Caco-2 (cell line): ENCODE measurements at regions not wholly inside any gene's neighbourhood (a gene's known extent, or its start where the extent isn't known, plus 50 kb on each side); places are given as distances from the start of the nearest gene placed in this dataset.

Source experiments
- BruUV-seq: library from RNA; stranded (reverse); fragments of 400-500 nt; replicated peaks from 2 replicates; lab custom pipeline; 2021; lab: Mats Ljungman, UMichigan
- CTCF ChIA-PET: fragments of 300-600 bp; sonication (Branson Sonifier 250); formaldehyde crosslinking; loops from one replicate; lab custom pipeline; 2022; ENCODE audit warnings: antibody characterized with exemption; lab: Charles Lee
- POLR2A ChIA-PET: fragments of 300-600 bp; sonication (Branson Sonifier 250); formaldehyde crosslinking; loops from one replicate; lab custom pipeline; 2022; ENCODE audit warnings: antibody characterized with exemption; lab: Charles Lee
- DNase-seq, 2 experiments: peaks; one replicate each; pipeline versions ENCODE4 v3.0.0 to v3.0.0-alpha.2; 2020 to 2022
- H3K27me3 ChIP-seq: replicated peaks from 2 replicates; pipeline ENCODE4 v1.6.0; 2011; ENCODE audit warnings: low read length; ENCODE audit not compliant: control insufficient read depth, insufficient read depth
- H3K36me3 ChIP-seq: 2 replicates; pipeline ENCODE4 v1.5.1; 2011; ENCODE audit warnings: low read length; ENCODE audit not compliant: control insufficient read depth, insufficient read depth
- H3K4me1 ChIP-seq: fragments of 250-450 bp; sonication (Bioruptor Pico); 2 replicates; pipeline ENCODE4 v1.5.1; 2020; ENCODE audit warnings: mild to moderate bottlenecking
- H3K4me3 ChIP-seq: 2 replicates; pipeline ENCODE4 v1.5.1; 2011; ENCODE audit warnings: low read depth, mild to moderate bottlenecking, control low read depth, low read length
- H3K9me3 ChIP-seq: fragments of 250-450 bp; sonication (Bioruptor Pico); 2 replicates; pipeline ENCODE4 v1.5.1; 2020; ENCODE audit warnings: mild to moderate bottlenecking, moderate library complexity
- H3K27ac Mint-ChIP-seq: one replicate; pipeline ENCODE4 v1.8.0; 2022; ENCODE audit warnings: mixed read lengths; ENCODE audit not compliant: unreplicated experiment
- H3K27me3 Mint-ChIP-seq: one replicate; pipeline ENCODE4 v1.8.0; 2022; ENCODE audit warnings: mixed read lengths; ENCODE audit not compliant: insufficient read depth, unreplicated experiment
- H3K36me3 Mint-ChIP-seq: one replicate; pipeline ENCODE4 v1.8.0; 2022; ENCODE audit warnings: mild to moderate bottlenecking, mixed read lengths; ENCODE audit not compliant: insufficient read depth, unreplicated experiment
- H3K4me1 Mint-ChIP-seq: one replicate; pipeline ENCODE4 v1.8.0; 2022; ENCODE audit warnings: low read depth, mixed read lengths; ENCODE audit not compliant: unreplicated experiment
- H3K4me3 Mint-ChIP-seq: one replicate; pipeline ENCODE4 v1.8.0; 2022; ENCODE audit warnings: mild to moderate bottlenecking, moderate library complexity, mixed read lengths; ENCODE audit not compliant: unreplicated experiment
- H3K9me3 Mint-ChIP-seq: one replicate; pipeline ENCODE4 v1.8.0; 2022; ENCODE audit warnings: mixed read lengths; ENCODE audit not compliant: unreplicated experiment
- CTCF ChIP-seq, 2 experiments: fragments of 200-600 bp in 1 of 2; IDR thresholded peaks; 1 replicate in 1 of 2; 2 replicates in 1 of 2; pipeline versions ENCODE4 v1.5.1 to v1.8.0; 2011 to 2022; ENCODE audit warnings: antibody characterized with exemption in 1 of 2, control low read depth in 1 of 2, inconsistent platforms in 1 of 2, low read depth in 1 of 2, low read length in 1 of 2, mild to moderate bottlenecking in 1 of 2, moderate library complexity in 1 of 2; ENCODE audit not compliant: insufficient read depth in 1 of 2, severe bottlenecking in 1 of 2, unreplicated experiment in 1 of 2
- intact Hi-C: fragments of 100-400 bp; cut with micrococcal nuclease; formaldehyde crosslinking; loops from one replicate; pipeline ENCODE4 v1.10.0; 2022; ENCODE audit not compliant: unreplicated experiment

GRCh38 chr12:94730847-94731246, 80.5 kb upstream of the TMCC3 start:
- no peak for DNase-seq
- Mint-ChIP-seq H3K4me1 (no peaks in the 10 kb centered on the region), H3K27me3 (no peaks in the 10 kb centered on the region), H3K9me3 (peaks cover 18% of the 10 kb centered on the region), H3K36me3 (no peaks in the 10 kb centered on the region), H3K27ac (no peak overlapping the region), H3K4me3 (no peak overlapping the region)
- ChIA-PET POLR2A (no interaction called here), CTCF (no interaction called here)
- no TSS peak for BruUV-seq
- TF ChIP-seq CTCF (IDR thresholded peaks at IDR 0.05; ENCODE audit: insufficient read depth in 1 of 2, low read depth in 1 of 2, low read length in 1 of 2, severe bottlenecking in 1 of 2, unreplicated experiment in 1 of 2): no peak
- no peak overlapping the region for H3K4me3 ChIP-seq
- no peaks in the 10 kb centered on the region; the same call in 1 of the 2 replicates for H3K9me3 ChIP-seq
- no peaks in the 10 kb centered on the region for H3K27me3 ChIP-seq
- H3K4me1 ChIP-seq: no peaks in the 10 kb centered on the region
- intact Hi-C loops: no loop called here
- no peaks in the 10 kb centered on the region for H3K36me3 ChIP-seq

GRCh38 chr12:94726236-94726835, 76.0 kb upstream of the TMCC3 start:
- no peak for TF ChIP-seq CTCF (IDR thresholded peaks at IDR 0.05; ENCODE audit: insufficient read depth in 1 of 2, low read depth in 1 of 2, low read length in 1 of 2, severe bottlenecking in 1 of 2, unreplicated experiment in 1 of 2)
- no peaks in the 10 kb centered on the region for H3K36me3 ChIP-seq
- no peaks in the 10 kb centered on the region for H3K36me3 Mint-ChIP-seq
- DNase-seq: no peak
- BruUV-seq: no TSS peak
- intact Hi-C loops: loop anchor here (10.0 kb wide), 1 partner anchor 182 kb away; no protein-coding TSS in a partner anchor
- no peak overlapping the region for H3K4me3 ChIP-seq
- H3K4me1 ChIP-seq: no peaks in the 10 kb centered on the region
- H3K27me3 ChIP-seq: no peaks in the 10 kb centered on the region
- H3K9me3 Mint-ChIP-seq: peaks cover 18% of the 10 kb centered on the region
- H3K27ac Mint-ChIP-seq: no peak overlapping the region
- CTCF ChIA-PET: no interaction called here
- H3K27me3 Mint-ChIP-seq: peaks cover 4% of the 10 kb centered on the region
- POLR2A ChIA-PET: no interaction called here
- H3K4me1 Mint-ChIP-seq: no peaks in the 10 kb centered on the region
- no peaks in the 10 kb centered on the region; the same call in 1 of the 2 replicates for H3K9me3 ChIP-seq
- no peak overlapping the region for H3K4me3 Mint-ChIP-seq

- Histone ChIP-seq H3K36me3 (no peaks in the 10 kb centered on the region), H3K4me3 (no peak overlapping the region), H3K9me3 (no peaks in the 10 kb centered on the region; the same call in 1 of the 2 replicates), H3K4me1 (no peaks in the 10 kb centered on the region), H3K27me3 (no peaks in the 10 kb centered on the region)
- no peak overlapping the region for H3K27ac Mint-ChIP-seq
- TF ChIP-seq CTCF (IDR thresholded peaks at IDR 0.05; ENCODE audit: insufficient read depth in 1 of 2, low read depth in 1 of 2, low read length in 1 of 2, severe bottlenecking in 1 of 2, unreplicated experiment in 1 of 2): peak in 1 of 2 experiments; percentile 43
- H3K4me1 Mint-ChIP-seq: no peaks in the 10 kb centered on the region
- intact Hi-C loops: loop anchor here (10.0 kb wide), 1 partner anchor 181 kb away; no protein-coding TSS in a partner anchor
- H3K27me3 Mint-ChIP-seq: peaks cover 4% of the 10 kb centered on the region
- peaks cover 18% of the 10 kb centered on the region for H3K9me3 Mint-ChIP-seq
- ChIA-PET POLR2A (no interaction called here), CTCF (no interaction called here)
- H3K4me3 Mint-ChIP-seq: no peak overlapping the region
- no peaks in the 10 kb centered on the region for H3K36me3 Mint-ChIP-seq
- DNase-seq: peak; percentile 38 to 44
- no TSS peak for BruUV-seq
These were observed 75.2 kb upstream of the TMCC3 start for GRCh38 chr12:94725375-94726168.
